Gastrocnemius medialis (tissue), 4 donors: ENCODE measurements at regions not wholly inside any gene's neighbourhood (a gene's known extent, or its start where the extent isn't known, plus 50 kb on each side); places are given as distances from the start of the nearest gene placed in this dataset.

ENCODE experiments used
- POLR2A ChIP-seq, 2 donors: fragments of 450-650 bp; IDR thresholded peaks; one replicate each; pipeline ENCODE4 v1.6.1; 2017; ENCODE audit warnings: antibody characterized with exemption in 2 of 2, mild to moderate bottlenecking in 2 of 2, moderate library complexity in 2 of 2
- TF ChIP-seq, protein P1 (sequence below), 5 experiments: fragments of 450-650 bp in 3 of 5; fragments of 200-600 bp in 2 of 5; sonication (generic) in 2 of 5; IDR thresholded peaks in 4 of 5; conservative IDR thresholded peaks in 1 of 5; 1 replicate in 4 of 5; 2 replicates in 1 of 5; pipeline ENCODE4 v1.5.1; 2016 to 2019; ENCODE audit warnings: antibody characterized with exemption in 5 of 5, mild to moderate bottlenecking in 3 of 5, moderate library complexity in 3 of 5

DNA sequence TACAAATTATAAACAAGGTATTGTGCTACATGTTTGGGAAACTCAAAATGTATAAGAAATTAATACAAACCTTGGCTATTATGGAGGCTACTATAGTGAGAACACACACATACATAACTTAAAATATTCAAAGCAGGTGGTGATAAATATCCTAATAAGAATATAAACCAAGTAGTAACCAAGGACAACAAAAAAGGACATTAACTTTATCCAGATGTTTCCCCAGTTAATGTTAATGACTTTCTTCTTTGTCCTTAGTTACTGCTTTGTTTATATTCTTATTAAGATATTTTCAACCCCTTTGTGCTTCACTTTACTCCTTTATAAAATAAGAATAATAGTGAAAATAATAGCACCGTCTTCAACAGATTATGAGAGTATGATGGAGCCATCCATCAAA, 241.6 kb downstream of the CALCRL start:
- no peak for TF ChIP-seq POLR2A (IDR thresholded peaks at IDR 0.05)
- TF ChIP-seq, protein P1, sequence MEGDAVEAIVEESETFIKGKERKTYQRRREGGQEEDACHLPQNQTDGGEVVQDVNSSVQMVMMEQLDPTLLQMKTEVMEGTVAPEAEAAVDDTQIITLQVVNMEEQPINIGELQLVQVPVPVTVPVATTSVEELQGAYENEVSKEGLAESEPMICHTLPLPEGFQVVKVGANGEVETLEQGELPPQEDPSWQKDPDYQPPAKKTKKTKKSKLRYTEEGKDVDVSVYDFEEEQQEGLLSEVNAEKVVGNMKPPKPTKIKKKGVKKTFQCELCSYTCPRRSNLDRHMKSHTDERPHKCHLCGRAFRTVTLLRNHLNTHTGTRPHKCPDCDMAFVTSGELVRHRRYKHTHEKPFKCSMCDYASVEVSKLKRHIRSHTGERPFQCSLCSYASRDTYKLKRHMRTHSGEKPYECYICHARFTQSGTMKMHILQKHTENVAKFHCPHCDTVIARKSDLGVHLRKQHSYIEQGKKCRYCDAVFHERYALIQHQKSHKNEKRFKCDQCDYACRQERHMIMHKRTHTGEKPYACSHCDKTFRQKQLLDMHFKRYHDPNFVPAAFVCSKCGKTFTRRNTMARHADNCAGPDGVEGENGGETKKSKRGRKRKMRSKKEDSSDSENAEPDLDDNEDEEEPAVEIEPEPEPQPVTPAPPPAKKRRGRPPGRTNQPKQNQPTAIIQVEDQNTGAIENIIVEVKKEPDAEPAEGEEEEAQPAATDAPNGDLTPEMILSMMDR (IDR thresholded peaks at IDR 0.05 in 4 of 5, conservative IDR thresholded peaks at IDR 0.05 in 1 of 5), result no peak
